Naive thymus-derived CD4-positive, alpha-beta T cell (primary cell): ENCODE measurements at regions not wholly inside any gene's neighbourhood (a gene's known extent, or its start where the extent isn't known, plus 50 kb on each side); places are given as distances from the start of the nearest gene placed in this dataset.

Experiments used
- ATAC-seq: fragments of 150-1000 bp; cut with Tn5 transposase; 2 replicates; pipeline ENCODE4 v1.10.0; 2021; ENCODE audit warnings: mild to moderate bottlenecking, moderate library complexity
- CTCF ChIA-PET: fragments of 350-600 bp; sonication (Branson Sonifier 250); formaldehyde crosslinking; loops from one replicate; lab custom pipeline; 2021; ENCODE audit warnings: antibody characterized with exemption; lab: Charles Lee
- POLR2A ChIA-PET: fragments of 350-600 bp; sonication (Branson Sonifier 250); formaldehyde crosslinking; loops from one replicate; lab custom pipeline; 2021; ENCODE audit warnings: antibody characterized with exemption, inconsistent platforms; lab: Charles Lee
- DNase-seq, 9 donors: peaks; one replicate each; pipeline versions ENCODE4 v3.0.0 to v3.0.0-alpha.2; 2020 to 2022; ENCODE audit warnings: mixed read lengths in 1 of 9
- H3K27ac ChIP-seq: one replicate; pipeline ENCODE4 v1.7.0; 2013; ENCODE audit warnings: mild to moderate bottlenecking, low read depth, low read length, moderate library complexity
- H3K27me3 ChIP-seq, 2 donors: one replicate each; pipeline ENCODE4 v1.7.0; 2013; ENCODE audit warnings: low read length in 2 of 2, mild to moderate bottlenecking in 2 of 2, moderate library complexity in 2 of 2; ENCODE audit not compliant: control insufficient read depth in 2 of 2, insufficient read depth in 2 of 2
- H3K36me3 ChIP-seq, 3 experiments: 1 replicate in 2 of 3; 2 replicates in 1 of 3; pipeline ENCODE4 v1.7.0; 2013; ENCODE audit warnings: low read length in 3 of 3, mild to moderate bottlenecking in 3 of 3, moderate library complexity in 1 of 3; ENCODE audit not compliant: insufficient read depth in 3 of 3, control insufficient read depth in 2 of 3
- H3K4me1 ChIP-seq, 2 donors: one replicate each; pipeline ENCODE4 v1.7.0; 2013; ENCODE audit warnings: low read length in 2 of 2, mild to moderate bottlenecking in 2 of 2, moderate library complexity in 1 of 2; ENCODE audit not compliant: control insufficient read depth in 2 of 2, insufficient read depth in 2 of 2
- H3K4me3 ChIP-seq: 2 replicates; pipeline ENCODE4 v1.7.0; 2013; ENCODE audit warnings: mild to moderate bottlenecking, low read length
- H3K9me3 ChIP-seq, 3 experiments: 1 replicate in 2 of 3; 2 replicates in 1 of 3; pipeline ENCODE4 v1.7.0; 2013; ENCODE audit warnings: low read length in 3 of 3; ENCODE audit not compliant: control insufficient read depth in 2 of 3
- H3K27ac Mint-ChIP-seq, 9 donors: one replicate each; pipeline ENCODE4 v1.8.0; 2020 to 2022; ENCODE audit warnings: mixed read lengths in 9 of 9, mild to moderate bottlenecking in 8 of 9, moderate library complexity in 5 of 9, inconsistent platforms in 2 of 9
- H3K27me3 Mint-ChIP-seq, 5 donors: one replicate each; pipeline ENCODE4 v1.8.0; 2021 to 2022; ENCODE audit warnings: mixed read lengths in 5 of 5, mild to moderate bottlenecking in 1 of 5
- H3K36me3 Mint-ChIP-seq, 5 donors: one replicate each; pipeline ENCODE4 v1.8.0; 2020 to 2022; ENCODE audit warnings: mixed read lengths in 5 of 5, mild to moderate bottlenecking in 3 of 5, inconsistent platforms in 1 of 5
- H3K4me1 Mint-ChIP-seq, 7 donors: one replicate each; pipeline ENCODE4 v1.8.0; 2020 to 2022; ENCODE audit warnings: mixed read lengths in 7 of 7, mild to moderate bottlenecking in 3 of 7, inconsistent platforms in 1 of 7
- H3K4me3 Mint-ChIP-seq, 10 donors: one replicate each; pipeline ENCODE4 v1.8.0; 2020 to 2022; ENCODE audit warnings: mild to moderate bottlenecking in 10 of 10, mixed read lengths in 10 of 10, moderate library complexity in 6 of 10, inconsistent platforms in 2 of 10
- H3K9me3 Mint-ChIP-seq, 11 donors: one replicate each; pipeline ENCODE4 v1.8.0; 2020 to 2022; ENCODE audit warnings: mixed read lengths in 11 of 11, mild to moderate bottlenecking in 4 of 11, inconsistent platforms in 1 of 11, moderate library complexity in 1 of 11
- intact Hi-C, 2 donors: fragments of 100-400 bp; cut with micrococcal nuclease; formaldehyde crosslinking; loops; one replicate each; pipeline ENCODE4 v1.15.1; 2023

DNA sequence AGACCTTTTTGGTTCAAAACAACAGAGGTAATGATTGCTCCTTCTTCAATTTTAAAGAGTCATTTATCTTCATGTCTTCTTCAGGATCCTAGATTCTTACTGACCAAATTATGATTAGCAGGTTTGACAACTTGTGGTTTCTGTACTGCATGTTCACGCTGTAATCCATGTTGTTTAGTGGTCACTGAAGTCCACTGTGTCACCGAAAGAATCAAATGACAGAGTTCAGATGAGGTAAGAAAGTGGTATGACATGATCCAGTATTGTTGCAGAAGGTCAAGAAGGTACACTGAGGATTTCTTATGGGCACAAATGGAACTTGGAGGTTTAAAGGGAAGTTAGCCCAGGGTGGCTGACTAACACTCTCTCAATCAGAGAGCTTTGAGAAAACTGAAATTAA, 649.2 kb downstream of the EFNA5 start:
- DNase-seq (no peak), ATAC-seq (no peak)
- Mint-ChIP-seq H3K9me3 (peaks cover 0 to 4% (median 0%) of the 10 kb centered on the region in 11 donors), H3K27ac (no peak overlapping the region), H3K36me3 (no peaks in the 10 kb centered on the region), H3K27me3 (no peaks in the 10 kb centered on the region), H3K4me1 (no peaks in the 10 kb centered on the region), H3K4me3 (no peak overlapping the region)
- Histone ChIP-seq H3K9me3 (no peaks in the 10 kb centered on the region), H3K36me3 (no peaks in the 10 kb centered on the region), H3K4me3 (no peak overlapping the region), H3K27me3 (no peaks in the 10 kb centered on the region), H3K27ac (no peak overlapping the region), H3K4me1 (no peaks in the 10 kb centered on the region)
- intact Hi-C loops = no loop called here
- ChIA-PET CTCF (no interaction called here), POLR2A (no interaction called here)

- Histone ChIP-seq H3K9me3 (no peaks in the 10 kb centered on the region), H3K36me3 (no peaks in the 10 kb centered on the region), H3K27me3 (no peaks in the 10 kb centered on the region), H3K27ac (no peak overlapping the region), H3K4me1 (no peaks in the 10 kb centered on the region), H3K4me3 (no peak overlapping the region)
- no peaks in the 10 kb centered on the region for H3K27me3 Mint-ChIP-seq
- H3K4me3 Mint-ChIP-seq = no peak overlapping the region
- POLR2A ChIA-PET = no interaction called here
- CTCF ChIA-PET = no interaction called here
- intact Hi-C loops = no loop called here
- no peak overlapping the region for H3K27ac Mint-ChIP-seq
- H3K4me1 Mint-ChIP-seq = no peaks in the 10 kb centered on the region
- H3K9me3 Mint-ChIP-seq = peaks cover 0 to 4% (median 0%) of the 10 kb centered on the region in 11 donors
- no peaks in the 10 kb centered on the region for H3K36me3 Mint-ChIP-seq
- ATAC-seq (no peak), DNase-seq (no peak)
These were observed 650.1 kb downstream of the EFNA5 start for GRCh38 chr5:107020626-107021025.

DNA sequence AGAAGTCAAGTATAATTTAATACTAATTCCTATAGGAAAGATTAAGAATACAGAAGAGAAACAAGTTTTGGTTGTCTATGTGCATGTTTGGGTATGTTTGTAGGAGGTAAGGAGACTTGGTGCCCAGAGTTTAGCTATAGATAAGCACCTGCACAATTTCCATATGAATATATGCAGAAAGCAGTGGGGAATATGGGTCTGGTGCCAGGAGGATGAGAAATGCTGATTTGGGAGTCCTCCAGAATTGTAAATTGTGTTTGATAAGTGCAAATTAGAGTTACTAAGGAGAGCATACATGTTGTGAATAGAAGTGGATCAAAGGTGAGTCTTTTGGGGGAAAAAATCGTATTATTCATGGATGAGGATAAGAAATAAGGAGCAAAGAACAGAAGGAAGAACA, 653.1 kb downstream of the EFNA5 start:
- intact Hi-C loops = no loop called here
- no peaks in the 10 kb centered on the region for H3K4me1 ChIP-seq
- POLR2A ChIA-PET = no interaction called here
- no peaks in the 10 kb centered on the region for H3K4me1 Mint-ChIP-seq
- no peak overlapping the region for H3K27ac Mint-ChIP-seq
- H3K27me3 ChIP-seq = no peaks in the 10 kb centered on the region
- ATAC-seq (no peak), DNase-seq (no peak)
- H3K36me3 ChIP-seq = no peaks in the 10 kb centered on the region
- H3K36me3 Mint-ChIP-seq = no peaks in the 10 kb centered on the region
- H3K9me3 ChIP-seq = no peaks in the 10 kb centered on the region
- H3K4me3 Mint-ChIP-seq = no peak overlapping the region
- no peak overlapping the region for H3K4me3 ChIP-seq
- H3K27me3 Mint-ChIP-seq = no peaks in the 10 kb centered on the region
- peaks cover 0 to 9% (median 3%) of the 10 kb centered on the region in 11 donors for H3K9me3 Mint-ChIP-seq
- CTCF ChIA-PET = no interaction called here
- H3K27ac ChIP-seq = no peak overlapping the region

- intact Hi-C loops = no loop called here
- H3K4me1 Mint-ChIP-seq = no peaks in the 10 kb centered on the region
- H3K27ac Mint-ChIP-seq = no peak overlapping the region
These were observed 658.4 kb downstream of the EFNA5 start for GRCh38 chr5:107012371-107012770.

GRCh38 chr5:107011605-107012004, 659.1 kb downstream of the EFNA5 start:
- ChIA-PET POLR2A (no interaction called here), CTCF (no interaction called here)
- intact Hi-C loops = no loop called here
- no peak for ATAC-seq
- H3K4me3 ChIP-seq = no peak overlapping the region
- H3K27me3 ChIP-seq = no peaks in the 10 kb centered on the region
- Mint-ChIP-seq H3K4me1 (no peaks in the 10 kb centered on the region), H3K27ac (no peak overlapping the region), H3K36me3 (no peaks in the 10 kb centered on the region), H3K27me3 (no peaks in the 10 kb centered on the region), H3K9me3 (peaks cover 0 to 10% (median 2%) of the 10 kb centered on the region in 11 donors), H3K4me3 (no peak overlapping the region)
- H3K27ac ChIP-seq = no peak overlapping the region
- no peak for DNase-seq
- no peaks in the 10 kb centered on the region for H3K9me3 ChIP-seq
- no peaks in the 10 kb centered on the region for H3K36me3 ChIP-seq
- no peaks in the 10 kb centered on the region for H3K4me1 ChIP-seq

More at GRCh38 chr5:107012371-107012770, 658.4 kb downstream of the EFNA5 start:
- no peaks in the 10 kb centered on the region for H3K27me3 ChIP-seq
- H3K27ac ChIP-seq = no peak overlapping the region
- H3K9me3 Mint-ChIP-seq = peaks cover 0 to 10% (median 2%) of the 10 kb centered on the region in 11 donors
- H3K36me3 Mint-ChIP-seq = no peaks in the 10 kb centered on the region
- H3K36me3 ChIP-seq = no peaks in the 10 kb centered on the region
- DNase-seq (no peak), ATAC-seq (no peak)
- no peaks in the 10 kb centered on the region for H3K9me3 ChIP-seq
- no peak overlapping the region for H3K4me3 Mint-ChIP-seq
- ChIA-PET CTCF (no interaction called here), POLR2A (no interaction called here)
- H3K27me3 Mint-ChIP-seq = no peaks in the 10 kb centered on the region
- H3K4me3 ChIP-seq = no peak overlapping the region
- no peaks in the 10 kb centered on the region for H3K4me1 ChIP-seq

- Histone ChIP-seq H3K4me1 (no peaks in the 10 kb centered on the region), H3K27me3 (no peaks in the 10 kb centered on the region), H3K9me3 (no peaks in the 10 kb centered on the region), H3K27ac (no peak overlapping the region), H3K4me3 (no peak overlapping the region), H3K36me3 (no peaks in the 10 kb centered on the region)
- CTCF ChIA-PET = no interaction called here
- Mint-ChIP-seq H3K4me3 (no peak overlapping the region), H3K9me3 (peaks cover 0 to 7% (median 2%) of the 10 kb centered on the region in 11 donors), H3K27me3 (no peaks in the 10 kb centered on the region), H3K27ac (no peak overlapping the region), H3K36me3 (no peaks in the 10 kb centered on the region), H3K4me1 (no peaks in the 10 kb centered on the region)
- intact Hi-C loops = no loop called here
- no peak for ATAC-seq
- POLR2A ChIA-PET = no interaction called here
- DNase-seq = no peak
These were observed 660.7 kb downstream of the EFNA5 start for GRCh38 chr5:107010060-107010459.

DNA sequence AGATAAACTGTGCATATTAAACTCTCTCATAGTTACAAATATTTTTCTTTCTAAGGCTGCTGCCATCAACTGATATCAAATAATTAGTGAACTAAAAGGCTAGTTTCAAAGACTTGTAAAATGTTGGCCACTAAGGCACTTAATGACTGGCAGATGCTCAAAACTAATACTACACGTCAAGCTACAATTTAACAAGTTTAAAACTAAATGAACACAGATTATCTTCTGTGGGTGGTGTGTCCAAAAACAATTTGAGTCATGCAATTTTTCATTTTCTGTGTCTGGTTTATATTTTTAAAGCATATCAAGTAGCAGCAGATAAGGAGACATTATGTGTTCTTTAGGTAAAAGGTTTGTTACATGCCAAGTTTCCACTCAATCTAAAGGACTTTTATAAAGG, 665.1 kb downstream of the EFNA5 start:
- Mint-ChIP-seq H3K9me3 (peaks cover 0 to 3% (median 0%) of the 10 kb centered on the region in 11 donors), H3K4me3 (no peak overlapping the region), H3K27me3 (peaks cover 0 to 5% (median 0%) of the 10 kb centered on the region in 5 donors), H3K36me3 (no peaks in the 10 kb centered on the region), H3K27ac (no peak overlapping the region), H3K4me1 (no peaks in the 10 kb centered on the region)
- ATAC-seq (no peak), DNase-seq (no peak)
- intact Hi-C loops = no loop called here
- ChIA-PET POLR2A (no interaction called here), CTCF (no interaction called here)
- no peak overlapping the region for H3K27ac ChIP-seq
- no peaks in the 10 kb centered on the region for H3K9me3 ChIP-seq
- H3K4me1 ChIP-seq = no peaks in the 10 kb centered on the region
- H3K36me3 ChIP-seq = no peaks in the 10 kb centered on the region
- H3K27me3 ChIP-seq = no peaks in the 10 kb centered on the region
- H3K4me3 ChIP-seq = no peak overlapping the region
